SH-SY5Y (cell line): ENCODE measurements at regions not wholly inside any gene's neighbourhood (a gene's known extent, or its start where the extent isn't known, plus 50 kb on each side); places are given as distances from the start of the nearest gene placed in this dataset.
A peak's percentile ranks its signal among the peaks of the same experiment; 100 is the strongest.

ENCODE experiments used
- GATA2 ChIP-seq: IDR thresholded peaks from 2 replicates; pipeline ENCODE4 v1.6.1; 2011; ENCODE audit warnings: mild to moderate bottlenecking, low read depth, low read length
- GATA3 ChIP-seq: IDR thresholded peaks from 2 replicates; pipeline ENCODE4 v1.6.1; 2011; ENCODE audit warnings: low read depth, mild to moderate bottlenecking, low read length, moderate library complexity

DNA sequence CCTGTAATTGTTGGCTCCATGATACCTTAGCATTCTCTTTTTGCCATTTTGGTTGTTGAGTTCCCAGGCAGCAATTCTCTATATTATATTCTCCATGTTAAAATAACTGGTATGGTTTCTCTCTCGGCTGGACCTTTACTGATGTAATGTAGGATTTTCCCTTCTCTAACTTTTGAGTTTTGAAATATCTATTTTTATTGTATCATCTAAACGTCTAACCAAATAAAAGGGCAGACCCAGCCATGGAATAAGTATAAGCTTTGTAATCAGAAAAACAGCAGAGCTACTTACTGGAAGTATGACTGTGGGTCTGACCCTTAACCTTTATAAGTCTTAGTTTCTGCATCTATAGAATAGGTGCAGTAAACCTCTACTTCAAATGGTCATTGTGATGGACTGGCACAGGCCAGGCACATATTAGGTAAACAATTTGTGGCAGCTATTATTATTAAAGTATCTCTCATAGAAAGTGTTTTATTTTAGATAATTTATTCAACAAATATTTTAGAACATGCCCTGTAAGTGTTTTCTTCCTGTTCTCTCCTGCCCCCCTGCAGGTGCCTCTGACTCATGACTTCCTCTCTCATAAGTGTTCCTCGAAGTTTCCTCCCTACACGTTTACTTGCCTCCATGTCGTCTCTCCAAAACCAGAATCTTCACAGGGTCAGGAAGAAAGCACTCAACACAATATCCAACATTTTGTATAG is 224.9 kb upstream of the FGGY start:
- TF ChIP-seq GATA2 (no peak), GATA3 (no peak)

DNA sequence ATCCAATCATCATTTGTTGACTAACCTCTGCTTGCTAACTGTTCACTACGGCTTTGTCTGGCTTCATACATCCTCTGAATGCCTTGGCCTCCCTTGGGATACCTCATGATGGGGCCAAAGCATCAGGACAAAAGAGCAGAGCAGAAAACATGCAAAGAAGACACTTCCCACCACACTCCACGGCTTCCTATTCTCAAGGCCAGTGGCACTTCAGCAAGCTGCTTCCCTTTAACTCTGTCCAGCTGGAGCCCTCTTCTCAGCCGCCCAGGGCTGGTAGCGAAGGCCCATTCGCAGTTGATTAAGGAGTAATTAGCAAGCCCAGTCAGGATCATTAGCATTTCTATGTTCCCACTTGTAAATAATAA is 224.3 kb upstream of the FGGY start:
- TF ChIP-seq GATA2 (no peak), GATA3 (no peak)

DNA sequence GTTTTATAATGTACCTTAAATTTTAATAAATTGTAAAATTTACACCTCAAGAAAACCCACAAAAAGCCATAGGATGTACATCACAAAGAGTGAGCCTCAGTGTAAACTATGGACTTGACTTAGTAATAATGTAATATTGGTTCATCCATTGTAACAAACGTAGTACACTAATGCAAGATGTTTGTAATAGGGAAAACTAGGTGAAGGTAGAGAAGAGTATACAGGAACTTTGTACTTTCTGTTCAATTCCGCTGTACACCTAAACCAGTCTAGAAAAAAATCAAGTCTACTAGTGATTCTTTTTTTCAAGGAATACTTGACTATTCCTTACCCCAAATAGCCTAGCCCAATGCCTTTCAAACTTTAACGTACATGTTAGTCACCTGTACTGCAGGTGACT is 222.3 kb upstream of the FGGY start:
- no peak for TF ChIP-seq GATA2
- no peak for TF ChIP-seq GATA3

DNA sequence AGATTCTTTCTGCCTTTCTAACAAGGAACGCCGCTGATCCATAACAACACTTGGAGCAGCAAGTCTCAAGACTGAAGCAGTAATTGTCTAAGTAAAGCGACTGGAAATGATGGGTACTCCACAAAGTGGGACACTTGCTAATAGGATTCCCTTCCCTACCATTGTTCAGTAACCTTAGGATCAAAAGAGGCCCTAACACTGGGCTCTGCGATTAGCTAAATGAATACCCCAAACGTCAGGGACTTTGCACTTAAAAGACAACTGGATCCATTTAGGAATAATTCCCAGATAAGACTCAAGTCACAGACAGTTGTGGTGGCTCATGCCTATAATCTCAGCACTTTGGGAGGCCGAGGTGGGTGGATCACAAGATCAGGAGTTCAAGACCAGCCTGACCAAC is 221.9 kb upstream of the FGGY start:
- TF ChIP-seq GATA2 (no peak), GATA3 (no peak)

DNA sequence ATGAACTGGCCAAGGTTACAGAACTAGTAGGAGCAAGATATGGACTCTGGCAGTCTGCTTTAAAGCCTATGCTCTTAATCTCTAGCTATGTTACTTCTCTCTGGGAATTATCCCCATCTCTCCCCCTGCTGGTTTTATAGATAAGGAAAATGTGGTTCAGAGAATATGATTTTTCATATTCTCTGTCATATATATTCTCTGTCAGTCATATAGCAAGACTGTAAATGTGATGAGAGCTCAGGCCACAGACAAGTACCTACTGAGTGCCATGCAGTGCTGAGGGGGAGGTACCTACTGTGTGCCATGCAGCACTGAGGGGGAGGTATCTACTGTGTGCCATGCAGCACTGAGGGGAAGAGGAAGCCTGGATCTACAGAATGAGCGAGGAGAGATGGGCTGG is 220.3 kb upstream of the FGGY start:
- no peak for TF ChIP-seq GATA2

DNA sequence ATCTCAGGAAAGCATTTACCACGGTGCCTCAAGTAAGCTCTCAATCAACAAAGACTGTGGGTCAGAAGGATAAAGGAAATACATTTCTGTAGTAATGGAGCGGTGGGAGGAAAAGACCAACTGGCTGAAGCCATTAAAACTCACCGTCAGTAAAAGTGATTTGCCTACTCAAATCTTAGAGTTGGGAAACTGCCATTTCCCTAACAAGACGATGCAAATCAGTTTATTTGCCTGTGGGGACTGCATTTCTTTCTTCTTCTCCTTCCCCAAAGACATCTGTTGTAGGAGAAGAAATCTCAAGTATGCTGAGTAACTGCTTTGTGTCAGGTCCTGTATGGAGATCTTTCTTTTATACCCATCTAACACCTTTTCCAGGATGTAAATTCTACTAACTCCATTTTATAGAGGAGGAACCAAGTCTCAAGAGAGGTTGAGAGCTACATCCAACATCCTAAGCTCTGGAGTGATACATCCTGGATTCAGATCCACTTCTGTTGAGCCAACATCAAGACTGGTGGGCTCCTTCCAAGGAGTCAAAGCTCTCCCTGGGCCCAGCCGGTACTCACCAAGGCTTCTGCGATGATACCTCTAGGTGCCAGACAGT is 219.3 kb upstream of the FGGY start:
- TF ChIP-seq GATA3 (no peak), GATA2 (no peak)

DNA sequence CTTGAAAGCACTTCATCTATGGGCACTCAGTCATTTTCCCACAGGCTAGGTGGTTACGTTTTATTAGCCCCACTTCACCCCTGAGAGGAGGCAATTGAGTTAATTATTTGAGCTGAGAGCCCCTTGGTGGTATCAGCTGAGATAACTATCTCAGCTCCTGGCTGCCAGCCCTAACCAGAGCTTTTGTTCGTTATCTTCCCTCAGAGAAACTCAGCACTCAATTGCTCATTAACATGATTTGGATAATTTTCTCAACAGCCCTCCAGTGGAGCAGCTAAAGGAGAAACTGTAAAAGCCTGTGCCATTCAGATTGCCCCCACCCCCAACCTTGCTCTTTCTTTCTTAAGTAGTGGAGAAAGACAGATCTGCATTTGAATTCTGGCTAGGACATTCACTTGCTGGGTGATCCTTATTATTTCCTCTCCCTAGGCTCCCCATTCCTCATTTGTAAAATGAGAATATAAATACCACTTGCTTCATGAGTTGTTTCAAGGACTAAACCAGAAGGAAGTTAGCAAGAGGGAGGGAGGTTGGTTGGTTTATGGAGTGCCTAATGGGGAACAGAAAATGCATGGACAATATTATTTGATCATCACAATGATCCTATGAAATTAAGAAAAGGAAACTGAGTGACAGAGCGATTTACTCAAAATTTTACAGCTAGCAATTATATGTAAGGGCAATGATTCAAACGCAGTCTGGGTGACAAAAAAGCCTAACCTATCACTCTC is 218.7 kb upstream of the FGGY start:
- TF ChIP-seq GATA2 (peak; percentile 86), GATA3 (peak; percentile 60; the same call in 1 of the 2 replicates)

DNA sequence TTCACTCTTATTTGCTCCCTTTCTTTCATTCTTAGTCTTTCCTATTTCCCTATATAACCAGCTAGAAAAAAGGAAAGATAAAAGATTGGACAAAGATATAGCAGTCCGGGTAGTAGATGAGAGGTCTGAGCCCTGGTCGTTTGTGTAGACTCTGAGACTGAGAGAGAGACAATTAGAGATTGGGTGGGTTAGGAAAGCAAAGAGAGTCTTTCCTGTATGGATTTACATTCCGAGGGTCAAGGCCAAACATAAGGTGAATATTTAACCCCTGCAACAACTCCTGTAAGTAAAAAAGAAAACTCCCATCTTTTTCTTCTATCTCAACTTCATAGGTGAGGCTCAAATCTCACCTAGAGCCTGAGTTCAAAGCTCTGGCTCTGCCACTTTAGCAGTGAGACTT is 218.0 kb upstream of the FGGY start:
- TF ChIP-seq GATA3 (no peak), GATA2 (no peak)

DNA sequence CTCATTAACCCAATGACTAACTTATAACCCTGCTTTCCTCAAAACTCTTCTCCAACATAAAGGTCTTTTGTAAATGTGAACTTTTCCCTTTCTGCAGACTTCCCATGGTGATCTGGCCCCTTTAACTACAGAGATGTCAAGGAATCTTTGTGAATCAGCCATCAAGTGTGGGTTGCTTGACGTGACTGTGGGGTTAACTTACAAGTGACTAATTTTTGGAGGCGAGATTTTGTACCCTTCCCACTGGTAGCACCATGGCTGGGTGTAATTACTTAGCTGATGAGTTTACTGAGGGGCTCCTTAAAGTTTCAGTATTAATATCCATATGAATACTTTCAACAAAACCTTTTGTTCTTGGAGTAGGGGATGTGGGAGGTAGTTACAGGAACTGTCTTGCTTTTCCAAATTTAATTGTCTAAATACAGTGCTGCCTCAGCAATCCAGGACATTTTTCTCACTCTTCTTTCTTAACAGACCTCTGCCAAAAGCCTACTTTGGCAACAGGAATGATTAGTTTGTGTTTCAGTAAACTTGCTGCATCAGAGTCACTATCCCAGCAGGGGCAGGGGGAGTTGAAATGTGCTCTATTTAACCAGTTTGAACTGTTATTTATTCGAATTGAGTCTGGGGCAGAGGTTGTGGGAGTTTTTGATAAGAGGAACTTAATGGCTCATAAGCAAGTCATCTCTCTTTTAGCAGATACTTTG is 217.3 kb upstream of the FGGY start:
- TF ChIP-seq GATA2 = no peak
- TF ChIP-seq GATA3 = no peak

DNA sequence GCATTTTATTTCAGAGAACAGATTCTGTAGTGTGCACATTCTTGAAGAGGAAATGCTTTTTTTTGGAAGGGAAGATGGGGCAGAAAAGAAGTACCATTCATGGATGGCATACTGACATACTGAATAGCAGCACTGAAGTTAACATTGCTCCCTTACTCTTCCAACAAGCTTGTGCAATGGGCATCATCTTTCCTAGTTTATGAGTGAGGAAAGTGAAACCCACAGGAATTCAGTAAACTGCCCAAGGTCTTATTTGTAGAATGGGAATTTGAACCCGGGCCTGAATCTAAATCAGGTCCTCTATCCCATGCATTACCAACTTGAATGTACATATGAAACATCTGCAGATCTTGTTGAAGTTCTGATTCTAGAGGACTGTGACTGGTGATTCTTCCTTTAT is 215.7 kb upstream of the FGGY start:
- TF ChIP-seq GATA2 (no peak), GATA3 (no peak)

DNA sequence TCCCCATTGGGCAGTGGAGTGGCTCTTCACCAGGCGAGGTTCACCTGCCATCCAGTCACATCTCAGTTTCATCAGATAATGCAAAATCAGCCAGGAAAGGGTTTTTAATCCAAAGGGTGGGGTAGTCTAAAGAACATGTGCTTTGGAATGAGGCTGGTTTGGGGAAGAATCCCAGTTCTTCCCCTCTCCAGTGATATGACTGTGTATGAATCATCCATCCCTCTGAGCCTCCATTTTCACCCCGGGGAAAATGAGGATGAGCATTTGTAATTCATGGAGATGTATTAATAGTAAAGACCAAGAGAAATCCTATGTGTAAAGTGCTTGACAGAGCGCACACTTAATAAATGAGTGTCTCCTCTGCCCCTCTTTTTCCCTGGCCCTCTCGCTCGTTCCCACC is 215.1 kb upstream of the FGGY start:
- TF ChIP-seq GATA2 (no peak), GATA3 (no peak)

DNA sequence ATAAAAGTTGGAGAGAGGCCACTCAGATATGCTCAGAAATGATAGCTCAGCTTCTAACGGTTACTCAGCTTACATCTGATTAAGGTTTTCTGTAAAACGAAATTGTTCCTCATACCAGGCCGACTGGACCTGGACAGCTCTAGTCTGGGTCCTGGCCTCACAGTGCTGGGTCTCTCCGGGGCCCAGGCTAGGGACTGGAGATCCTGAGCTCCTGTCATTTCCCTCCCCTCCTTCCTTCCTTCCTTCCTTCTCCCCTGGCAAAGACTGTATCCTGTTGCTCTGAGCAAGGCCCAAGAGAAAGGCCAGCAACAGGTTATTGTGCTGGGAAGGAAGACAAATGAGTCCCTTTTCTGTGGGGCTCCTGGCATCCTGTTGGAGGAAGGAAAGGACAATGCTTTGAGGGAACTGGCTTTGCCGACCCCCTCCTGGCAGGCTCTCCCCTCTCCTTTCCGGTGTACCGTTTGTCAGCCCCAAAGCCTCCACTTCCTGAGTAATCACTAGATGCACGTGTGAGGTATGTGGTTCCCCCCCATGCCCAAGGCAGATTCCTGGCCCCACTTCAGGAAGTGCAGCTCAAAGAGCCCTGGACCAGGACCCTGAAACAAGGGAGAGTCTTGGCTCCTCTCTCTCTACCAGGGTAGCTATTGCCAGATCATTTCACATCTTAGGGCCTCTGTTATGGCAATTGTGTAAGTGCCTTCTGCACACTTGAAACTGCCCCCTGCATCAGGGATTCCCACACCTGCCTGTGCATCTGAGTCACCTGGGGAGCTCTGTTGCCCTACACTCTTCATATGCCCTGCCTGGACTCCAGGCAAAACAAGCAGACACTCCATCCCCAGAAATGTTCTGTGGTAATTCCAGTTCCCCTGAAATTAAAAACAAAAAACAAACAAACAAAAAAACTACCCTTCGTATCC is 212.7 kb upstream of the FGGY start:
- TF ChIP-seq GATA2 = no peak
- no peak for TF ChIP-seq GATA3

DNA sequence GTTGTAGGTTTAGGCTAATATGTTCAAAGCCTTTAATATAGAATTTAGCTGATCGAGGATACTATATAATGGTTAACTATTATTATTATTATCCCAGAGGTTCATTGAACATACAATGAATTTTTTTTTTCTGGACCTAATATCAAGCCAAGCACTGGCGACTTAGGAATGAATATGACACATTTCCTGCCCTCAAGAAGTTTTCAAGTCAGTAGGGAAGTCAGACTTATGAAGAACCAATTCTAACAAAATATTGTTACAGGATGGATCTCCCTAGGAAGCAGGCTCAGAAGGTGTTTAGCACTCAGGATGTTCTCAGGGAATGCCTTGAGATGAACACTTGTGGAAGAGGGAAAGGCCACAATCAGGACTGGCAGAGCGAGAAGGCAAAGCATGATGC is 211.8 kb upstream of the FGGY start:
- no peak for TF ChIP-seq GATA2
- no peak for TF ChIP-seq GATA3
